ENCODE measurements at regions not wholly inside any gene's neighbourhood (a gene's known extent, or its start where the extent isn't known, plus 50 kb on each side); places are given as distances from the start of the nearest gene placed in this dataset.
A peak's percentile ranks its signal among the peaks of the same experiment; 100 is the strongest.

GRCh38 chr14:45426685-45427282 is 173.8 kb upstream of the MIS18BP1 start:
- Histone ChIP-seq H3K27me3 (ENCODE audit: insufficient read depth, low read depth, low read length) (no peaks in the 10 kb centered on the region), H3K9me2 (ENCODE audit: insufficient read depth, low read length) (no peaks in the 10 kb centered on the region), H3K27ac (ENCODE audit: low read length) (no peak overlapping the region), H3F3A (ENCODE audit: insufficient read depth, low read length, poor library complexity, severe bottlenecking) (no peaks in the 10 kb centered on the region), H3K36me3 (ENCODE audit: insufficient read depth, low read length) (no peaks in the 10 kb centered on the region), H3K9me3 (ENCODE audit: low read length) (no peaks in the 10 kb centered on the region), H3K4me2 (ENCODE audit: low read length) (no peak overlapping the region), H4K20me1 (ENCODE audit: insufficient read depth) (no peaks in the 10 kb centered on the region), H3K9ac (ENCODE audit: low read length) (no peak overlapping the region), H2AFZ (ENCODE audit: low read depth, low read length) (no peak overlapping the region), H3K4me3 (ENCODE audit: low read length) (no peak overlapping the region), H3K79me2 (replicated peaks; ENCODE audit: insufficient read depth, low read length) (no peaks in the 10 kb centered on the region)
- no peak for TF ChIP-seq EZH2 (IDR thresholded peaks at IDR 0.05; ENCODE audit: borderline replicate concordance, insufficient read depth, low read length, poor library complexity, severe bottlenecking)
- TF ChIP-seq EP300 (conservative IDR thresholded peaks at IDR 0.05; ENCODE audit: poor library complexity, severe bottlenecking): no peak
- peak; percentile 81 for TF ChIP-seq RAD21 (conservative IDR thresholded peaks at IDR 0.05)
- TF ChIP-seq CTCF (IDR thresholded peaks at IDR 0.05; ENCODE audit: poor library complexity, severe bottlenecking): peak; percentile 79
- TF ChIP-seq SMC3 (conservative IDR thresholded peaks at IDR 0.05; ENCODE audit: poor library complexity): peak; percentile 78

GRCh38 chr14:45406942-45407341 is 153.9 kb upstream of the MIS18BP1 start:
- Histone ChIP-seq H3K4me3 (ENCODE audit: low read length) (no peak overlapping the region), H3K9me2 (ENCODE audit: insufficient read depth, low read length) (no peaks in the 10 kb centered on the region), H3K9me3 (ENCODE audit: low read length) (no peaks in the 10 kb centered on the region), H3F3A (ENCODE audit: insufficient read depth, low read length, poor library complexity, severe bottlenecking) (peaks cover 3% of the 10 kb centered on the region), H4K20me1 (ENCODE audit: insufficient read depth) (no peaks in the 10 kb centered on the region), H3K9ac (ENCODE audit: low read length) (no peak overlapping the region), H3K27me3 (ENCODE audit: insufficient read depth, low read depth, low read length) (peaks cover 4% of the 10 kb centered on the region), H3K79me2 (replicated peaks; ENCODE audit: insufficient read depth, low read length) (no peaks in the 10 kb centered on the region), H3K27ac (ENCODE audit: low read length) (no peak overlapping the region), H3K36me3 (ENCODE audit: insufficient read depth, low read length) (no peaks in the 10 kb centered on the region), H2AFZ (ENCODE audit: low read depth, low read length) (no peak overlapping the region), H3K4me2 (ENCODE audit: low read length) (no peak overlapping the region)
- TF ChIP-seq REST (IDR thresholded peaks at IDR 0.05; ENCODE audit: borderline replicate concordance): no peak
- no peak for TF ChIP-seq EP300 (conservative IDR thresholded peaks at IDR 0.05; ENCODE audit: poor library complexity, severe bottlenecking)
- no peak for TF ChIP-seq RAD21 (conservative IDR thresholded peaks at IDR 0.05)
- no peak for TF ChIP-seq TAF1 (IDR thresholded peaks at IDR 0.05; ENCODE audit: low read depth)
- no peak for TF ChIP-seq CTCF (IDR thresholded peaks at IDR 0.05; ENCODE audit: poor library complexity, severe bottlenecking)
- TF ChIP-seq POLR2AphosphoS5 (IDR thresholded peaks at IDR 0.05): no peak

Data from neural cell (in vitro differentiated cells).